HepG2 (cell line): ENCODE measurements at regions not wholly inside any gene's neighbourhood (a gene's known extent, or its start where the extent isn't known, plus 50 kb on each side); places are given as distances from the start of the nearest gene placed in this dataset.

Experiments
- ATAC-seq: fragments of 200-7000 bp; cut with Tn5 transposase; 3 replicates; pipeline ENCODE4 v1.9.1; 2020; ENCODE audit warnings: mild to moderate bottlenecking, moderate library complexity
- BruUV-seq: library from RNA; stranded (reverse); fragments of 400-500 nt; replicated peaks from 2 replicates; lab custom pipeline; 2021; lab: Mats Ljungman, UMichigan
- CTCF ChIA-PET: fragments of 300-600 bp; formaldehyde crosslinking; extraction: SDS; loops from one replicate; lab custom pipeline; 2021; ENCODE audit warnings: low total read pairs, inconsistent platforms, low intra/inter-chr PET ratio; lab: Yijun Ruan, JAX
- POLR2A ChIA-PET: fragments of 350-600 bp; sonication (Branson Sonifier 250); formaldehyde crosslinking; loops from one replicate; lab custom pipeline; 2020; ENCODE audit warnings: antibody characterized with exemption, inconsistent platforms; lab: Yijun Ruan, JAX
- DNase-seq: peaks from one replicate; pipeline ENCODE4 v3.0.0-alpha.2; 2015; ENCODE audit warnings: low spot score
- FAIRE-seq: peaks from 3 replicates; lab custom pipeline; 2011; peaks lifted over from hg19 to GRCh38; lab: Jason Lieb, UNC
- H2AFZ ChIP-seq: one replicate; pipeline ENCODE4 v1.6.1; 2011; ENCODE audit warnings: low read length, inconsistent platforms
- H3K27ac ChIP-seq: fragments of 300-600 bp; 3 replicates; pipeline ENCODE4 v1.8.0; 2011; ENCODE audit warnings: mixed run types, mild to moderate bottlenecking, mixed read lengths, low read length, inconsistent platforms; ENCODE audit not compliant: insufficient read depth; ENCODE audit errors: extremely low read length
- H3K27me3 ChIP-seq, 2 experiments: fragments of 200-600 bp in 1 of 2; 2 replicates in 1 of 2; 3 replicates in 1 of 2; pipeline versions ENCODE4 v1.6.0 to v1.8.0; 2011; ENCODE audit warnings: low read length in 2 of 2, mild to moderate bottlenecking in 2 of 2, moderate library complexity in 2 of 2, inconsistent platforms in 1 of 2; ENCODE audit not compliant: insufficient read depth in 2 of 2, control insufficient read depth in 1 of 2
- H3K36me3 ChIP-seq, 2 experiments: fragments of 200-600 bp in 1 of 2; replicated peaks in 1 of 2; 2 replicates in 1 of 2; 3 replicates in 1 of 2; pipeline versions ENCODE4 v1.5.1 to v1.8.0; 2011; ENCODE audit warnings: low read length in 2 of 2, inconsistent platforms in 1 of 2; ENCODE audit not compliant: insufficient read depth in 2 of 2, control insufficient read depth in 1 of 2
- H3K4me1 ChIP-seq: 2 replicates; pipeline ENCODE4 v1.5.1; 2012; ENCODE audit warnings: low read length, inconsistent platforms; ENCODE audit not compliant: insufficient read depth
- H3K4me2 ChIP-seq: 2 replicates; pipeline ENCODE4 v1.6.0; 2011; ENCODE audit warnings: low read depth, low read length, inconsistent platforms
- H3K4me3 ChIP-seq, 3 experiments: fragments of 200-600 bp in 1 of 3; sonication (generic), shearing (Covaris generic) in 1 of 3; replicated peaks in 1 of 3; 2 replicates each; pipeline ENCODE4 v1.5.1; 2011 to 2016; ENCODE audit warnings: low read length in 3 of 3, inconsistent platforms in 2 of 3, low read depth in 2 of 3, mild to moderate bottlenecking in 2 of 3, control low read depth in 1 of 3, mixed read lengths in 1 of 3; ENCODE audit not compliant: insufficient read depth in 1 of 3
- H3K79me2 ChIP-seq: one replicate; pipeline ENCODE4 v1.6.1; 2011; ENCODE audit warnings: low read length, inconsistent platforms; ENCODE audit not compliant: insufficient read depth
- H3K9ac ChIP-seq: 2 replicates; pipeline ENCODE4 v1.6.0; 2011; ENCODE audit warnings: mild to moderate bottlenecking, low read depth, low read length, inconsistent platforms; ENCODE audit not compliant: insufficient read depth
- H3K9me3 ChIP-seq: 2 replicates; pipeline ENCODE4 v1.5.1; 2012; ENCODE audit warnings: mild to moderate bottlenecking, low read length
- H4K20me1 ChIP-seq: 2 replicates; pipeline ENCODE4 v1.6.0; 2011; ENCODE audit warnings: inconsistent platforms, mild to moderate bottlenecking, low read length, moderate library complexity; ENCODE audit not compliant: insufficient read depth
- CENPT ChIP-seq: sonication (generic); formaldehyde crosslinking; IDR thresholded peaks from 2 replicates; pipeline ENCODE4 v1.8.0; 2022; ENCODE audit warnings: low read depth, mild to moderate bottlenecking, moderate library complexity, missing genetic modification reagents
- CSRNP2 ChIP-seq: sonication (generic); formaldehyde crosslinking; conservative IDR thresholded peaks from 2 replicates; pipeline ENCODE4 v1.8.0; 2022; ENCODE audit warnings: low read depth, missing genetic modification reagents
- KLF6 ChIP-seq: IDR thresholded peaks from 2 replicates; pipeline ENCODE4 v1.8.0; 2016; ENCODE audit warnings: missing biosample characterization, missing genetic modification reagents
- NFE2L1 ChIP-seq: sonication (generic); formaldehyde crosslinking; IDR thresholded peaks from 2 replicates; pipeline ENCODE4 v1.4.0; 2020; ENCODE audit warnings: missing genetic modification reagents, mild to moderate bottlenecking, borderline replicate concordance
- TFE3 ChIP-seq: IDR thresholded peaks from 2 replicates; pipeline ENCODE4 v1.6.1; 2016
- U2AF1 ChIP-seq: fragments of 200-400 bp; formaldehyde crosslinking; optimal IDR thresholded peaks from 2 replicates; pipeline ENCODE3; 2017; ENCODE audit warnings: mild to moderate bottlenecking, low read depth, low read length
- XBP1 ChIP-seq: sonication (generic); formaldehyde crosslinking; IDR thresholded peaks from 2 replicates; pipeline ENCODE4 v1.5.0; 2020; ENCODE audit warnings: missing genetic modification reagents
- ZNF224 ChIP-seq: sonication (generic); formaldehyde crosslinking; IDR thresholded peaks from 2 replicates; pipeline ENCODE4 v1.5.0; 2020; ENCODE audit warnings: mild to moderate bottlenecking, missing genetic modification reagents
- ZNF275 ChIP-seq: sonication (generic); formaldehyde crosslinking; IDR thresholded peaks from 2 replicates; pipeline ENCODE4 v1.8.0; 2022; ENCODE audit warnings: missing genetic modification reagents, mild to moderate bottlenecking, inconsistent platforms, borderline replicate concordance
- WGBS: methylation state at CpG from one replicate; pipeline ENCODE4 v1.1.6; 2017; ENCODE audit warnings: low lambda C conversion rate; 5-methylcytosine and 5-hydroxymethylcytosine counted together
- in situ Hi-C: cut with HindIII; loops from 2 replicates; pipeline ENCODE4 v1.10.0; 2017; ENCODE audit warnings: low pct_unique_long_range_greater_than_20kb; ENCODE audit not compliant: extremely low pct_ligation_motif_present
- intact Hi-C: fragments of 100-400 bp; cut with micrococcal nuclease; formaldehyde crosslinking; loops from one replicate; pipeline ENCODE4 v1.10.0; 2022; ENCODE audit not compliant: unreplicated experiment

- Histone ChIP-seq H3K36me3 (no peaks in the 10 kb centered on the region), H3K27me3 (no peaks in the 10 kb centered on the region), H3K9me3 (no peaks in the 10 kb centered on the region), H4K20me1 (no peaks in the 10 kb centered on the region), H3K4me3 (no peak overlapping the region), H3K27ac (no peak overlapping the region), H3K4me2 (no peak overlapping the region), H2AFZ (no peak overlapping the region), H3K9ac (no peak overlapping the region), H3K79me2 (no peaks in the 10 kb centered on the region), H3K4me1 (no peaks in the 10 kb centered on the region)
- ChIA-PET CTCF (no interaction called here), POLR2A (no interaction called here)
- intact Hi-C loops (no loop called here), in situ Hi-C loops (no loop called here)
- FAIRE-seq (no peak), ATAC-seq (no peak), DNase-seq (no peak)
- TF ChIP-seq XBP1, result no peak
- no peak for TF ChIP-seq CSRNP2
- TF ChIP-seq ZNF224 (CRISPR knock-in tag), result no peak
- TF ChIP-seq TFE3 (CRISPR knock-in tag), result no peak
- TF ChIP-seq CENPT (CRISPR knock-in tag), result no peak
- TF ChIP-seq NFE2L1 (CRISPR knock-in tag), result no peak
- TF ChIP-seq U2AF1, result no peak
- TF ChIP-seq KLF6 (CRISPR knock-in tag), result no peak
- no peak for TF ChIP-seq ZNF275 (CRISPR knock-in tag)
- 6% methylated on average over 1 of the region's 1 CpG for WGBS
- no TSS peak for BruUV-seq
Observed at GRCh38 chr9:74336161-74336560, 161.0 kb upstream of the RORB start.
